GM12873 (cell line): ENCODE measurements at regions not wholly inside any gene's neighbourhood (a gene's known extent, or its start where the extent isn't known, plus 50 kb on each side); places are given as distances from the start of the nearest gene placed in this dataset.

Experiments
- TF ChIP-seq, protein P1 (sequence below): IDR thresholded peaks from 2 replicates; pipeline ENCODE4 v1.5.1; 2012; ENCODE audit warnings: low read depth, mild to moderate bottlenecking, moderate library complexity, low read length, control low read depth; ENCODE audit not compliant: insufficient read depth; ENCODE audit errors: missing control alignments

DNA sequence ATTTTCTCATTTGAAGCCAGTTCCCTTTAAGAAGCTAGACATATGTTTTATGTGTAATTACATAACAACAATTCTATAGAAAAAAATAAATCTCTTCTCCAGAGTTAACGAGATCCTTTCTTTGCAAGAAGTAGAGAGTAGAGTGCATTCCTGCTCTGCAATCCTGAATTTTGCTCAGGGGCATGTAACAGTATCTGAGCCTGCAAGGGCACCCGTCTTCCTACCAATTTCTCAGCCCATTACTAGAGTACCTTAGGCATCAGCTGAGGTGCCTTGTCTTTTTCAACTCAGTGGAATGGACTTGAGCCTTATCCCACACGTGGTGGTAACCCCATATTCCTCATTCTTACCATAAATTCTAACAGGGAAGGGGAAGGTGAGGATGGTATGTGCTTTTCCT is 205.9 kb downstream of the IKZF2 start:
- TF ChIP-seq, protein P1, sequence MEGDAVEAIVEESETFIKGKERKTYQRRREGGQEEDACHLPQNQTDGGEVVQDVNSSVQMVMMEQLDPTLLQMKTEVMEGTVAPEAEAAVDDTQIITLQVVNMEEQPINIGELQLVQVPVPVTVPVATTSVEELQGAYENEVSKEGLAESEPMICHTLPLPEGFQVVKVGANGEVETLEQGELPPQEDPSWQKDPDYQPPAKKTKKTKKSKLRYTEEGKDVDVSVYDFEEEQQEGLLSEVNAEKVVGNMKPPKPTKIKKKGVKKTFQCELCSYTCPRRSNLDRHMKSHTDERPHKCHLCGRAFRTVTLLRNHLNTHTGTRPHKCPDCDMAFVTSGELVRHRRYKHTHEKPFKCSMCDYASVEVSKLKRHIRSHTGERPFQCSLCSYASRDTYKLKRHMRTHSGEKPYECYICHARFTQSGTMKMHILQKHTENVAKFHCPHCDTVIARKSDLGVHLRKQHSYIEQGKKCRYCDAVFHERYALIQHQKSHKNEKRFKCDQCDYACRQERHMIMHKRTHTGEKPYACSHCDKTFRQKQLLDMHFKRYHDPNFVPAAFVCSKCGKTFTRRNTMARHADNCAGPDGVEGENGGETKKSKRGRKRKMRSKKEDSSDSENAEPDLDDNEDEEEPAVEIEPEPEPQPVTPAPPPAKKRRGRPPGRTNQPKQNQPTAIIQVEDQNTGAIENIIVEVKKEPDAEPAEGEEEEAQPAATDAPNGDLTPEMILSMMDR, result no peak

GRCh38 chr2:212943351-212943750 is 208.1 kb downstream of the IKZF2 start:
- TF ChIP-seq, protein P1, result no peak

DNA sequence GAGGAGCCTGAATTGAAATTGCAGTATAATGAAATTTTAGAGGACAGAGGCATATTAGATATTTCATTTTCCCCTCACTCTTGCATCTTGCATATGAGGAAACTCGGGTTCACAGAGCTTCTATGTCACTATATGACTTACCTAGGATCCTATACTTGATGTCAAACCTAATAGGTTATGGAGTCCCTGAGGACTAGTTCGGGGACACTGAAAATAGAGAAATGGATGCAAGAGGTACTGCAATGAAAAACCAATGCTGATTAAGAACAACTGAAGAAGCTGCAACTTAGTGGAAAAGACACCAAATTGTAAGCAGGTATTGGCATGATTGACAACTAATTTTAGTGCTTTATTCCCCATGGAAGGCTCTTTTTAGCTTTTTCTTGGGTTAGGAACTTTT is 210.1 kb downstream of the IKZF2 start:
- TF ChIP-seq, protein P1, result no peak

GRCh38 chr2:212940816-212941215 is 210.6 kb downstream of the IKZF2 start:
- TF ChIP-seq, protein P1, result no peak

DNA sequence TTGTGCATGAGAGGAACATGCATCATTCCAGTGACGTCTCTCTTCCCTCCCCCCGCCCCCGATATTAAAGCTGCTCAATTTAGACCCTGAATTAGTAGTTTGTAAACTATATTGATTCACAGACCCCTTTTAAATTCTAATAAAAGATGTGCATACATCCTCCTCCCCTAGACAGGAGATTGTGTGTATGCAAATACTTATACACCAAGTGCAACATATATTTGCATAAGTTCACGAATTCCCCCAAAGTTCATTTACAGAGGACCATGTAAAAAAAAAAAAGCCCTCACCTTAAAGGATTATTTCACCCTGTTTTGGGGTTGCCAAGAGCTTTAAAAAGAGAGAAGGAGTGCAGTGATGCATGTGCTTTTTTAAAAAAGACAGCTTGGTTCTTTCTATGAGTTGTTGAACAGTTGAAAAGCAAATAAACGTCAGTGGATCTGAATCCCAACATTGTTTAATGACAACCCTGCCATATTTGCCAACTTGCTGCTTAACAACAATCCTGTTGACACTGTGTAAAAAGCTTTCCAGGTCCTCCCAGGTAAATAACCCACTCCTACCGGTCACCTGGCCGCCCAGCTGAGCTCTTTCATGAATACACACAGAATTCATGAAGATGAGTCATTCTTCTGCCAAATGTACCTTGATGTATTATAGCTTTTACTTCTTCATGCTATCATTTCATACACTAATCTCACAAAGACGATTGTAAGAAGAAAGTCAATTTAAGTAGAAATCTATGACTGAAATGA is 211.5 kb downstream of the IKZF2 start:
- TF ChIP-seq, protein P1, result no peak

- TF ChIP-seq, protein P1, result no peak
Observed at GRCh38 chr2:212938144-212938793, 213.1 kb downstream of the IKZF2 start.

DNA sequence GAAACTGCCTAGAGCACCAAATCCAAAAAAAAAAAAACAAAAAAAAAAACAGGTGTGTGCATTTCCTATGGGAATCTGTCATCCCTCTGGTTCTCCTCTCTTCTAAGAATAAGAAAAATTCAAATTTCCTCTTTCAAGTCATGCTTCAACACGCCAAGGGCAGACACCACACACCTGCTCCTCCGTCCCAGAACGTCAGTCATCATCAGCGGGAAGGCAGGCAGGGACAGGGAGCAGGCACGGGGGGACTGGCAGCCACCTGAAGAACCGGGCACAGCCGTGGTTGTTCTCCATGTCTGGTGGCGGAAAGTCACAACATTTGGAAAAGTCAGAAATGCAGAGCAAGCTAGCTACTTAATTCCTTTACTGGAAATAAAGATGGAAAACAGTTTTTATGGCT is 214.8 kb downstream of the IKZF2 start:
- TF ChIP-seq, protein P1, result no peak
